ENCODE measurements at regions not wholly inside any gene's neighbourhood (a gene's known extent, or its start where the extent isn't known, plus 50 kb on each side); places are given as distances from the start of the nearest gene placed in this dataset.

- TF ChIP-seq CTCF (conservative IDR thresholded peaks at IDR 0.05) (no peak), ZFX (IDR thresholded peaks at IDR 0.05) (no peak)
These were observed 124.0 kb upstream of the S100G start for GRCh38 chrX:16526003-16526402.
